ENCODE measurements at regions not wholly inside any gene's neighbourhood (a gene's known extent, or its start where the extent isn't known, plus 50 kb on each side); places are given as distances from the start of the nearest gene placed in this dataset.

DNA sequence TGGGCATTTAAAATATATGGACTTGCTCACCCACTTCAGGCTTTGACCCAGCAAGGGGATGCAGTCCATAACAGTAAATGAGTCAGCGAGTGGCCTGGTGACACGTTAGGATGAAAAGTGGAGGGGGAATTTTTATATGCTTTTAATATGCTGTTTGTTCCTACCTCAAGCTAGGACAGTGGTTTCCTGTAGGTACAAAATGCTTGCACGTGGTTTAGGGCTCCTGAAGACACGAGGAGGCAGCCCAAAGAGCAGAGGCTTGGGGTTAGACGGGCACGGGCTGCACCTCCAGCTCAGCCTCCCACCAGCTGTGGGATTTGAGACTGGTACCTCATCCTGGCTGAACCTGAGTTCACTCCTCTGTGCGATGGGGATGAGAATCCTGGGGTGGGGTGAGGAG lies 306.2 kb upstream of the CXCR4 start:
- Histone ChIP-seq H3K36me3 (ENCODE audit: insufficient read depth, low read length) (no peaks in the 10 kb centered on the region), H2AFZ (ENCODE audit: low read length) (peak overlapping the region; percentile 96), H3K4me3 (ENCODE audit: low read depth, low read length, poor library complexity, severe bottlenecking) (peak overlapping the region; percentile 65), H4K20me1 (ENCODE audit: insufficient read depth, low read length) (no peaks in the 10 kb centered on the region), H3K4me1 (ENCODE audit: insufficient read depth, low read length, poor library complexity, severe bottlenecking) (peaks cover 43% of the 10 kb centered on the region), H3K4me2 (ENCODE audit: low read length) (peak overlapping the region; percentile 83), H3K9me2 (ENCODE audit: insufficient read depth, low read length) (no peaks in the 10 kb centered on the region), H3K79me2 (ENCODE audit: insufficient read depth, low read depth, low read length) (no peaks in the 10 kb centered on the region), H3K9me3 (ENCODE audit: low read length) (no peaks in the 10 kb centered on the region), H3K27ac (ENCODE audit: low read depth, low read length, poor library complexity, severe bottlenecking) (no peak overlapping the region)
- TF ChIP-seq EZH2phosphoT487 (IDR thresholded peaks at IDR 0.05; ENCODE audit: borderline replicate concordance, low read depth, low read length) = no peak
- TF ChIP-seq, protein P1, sequence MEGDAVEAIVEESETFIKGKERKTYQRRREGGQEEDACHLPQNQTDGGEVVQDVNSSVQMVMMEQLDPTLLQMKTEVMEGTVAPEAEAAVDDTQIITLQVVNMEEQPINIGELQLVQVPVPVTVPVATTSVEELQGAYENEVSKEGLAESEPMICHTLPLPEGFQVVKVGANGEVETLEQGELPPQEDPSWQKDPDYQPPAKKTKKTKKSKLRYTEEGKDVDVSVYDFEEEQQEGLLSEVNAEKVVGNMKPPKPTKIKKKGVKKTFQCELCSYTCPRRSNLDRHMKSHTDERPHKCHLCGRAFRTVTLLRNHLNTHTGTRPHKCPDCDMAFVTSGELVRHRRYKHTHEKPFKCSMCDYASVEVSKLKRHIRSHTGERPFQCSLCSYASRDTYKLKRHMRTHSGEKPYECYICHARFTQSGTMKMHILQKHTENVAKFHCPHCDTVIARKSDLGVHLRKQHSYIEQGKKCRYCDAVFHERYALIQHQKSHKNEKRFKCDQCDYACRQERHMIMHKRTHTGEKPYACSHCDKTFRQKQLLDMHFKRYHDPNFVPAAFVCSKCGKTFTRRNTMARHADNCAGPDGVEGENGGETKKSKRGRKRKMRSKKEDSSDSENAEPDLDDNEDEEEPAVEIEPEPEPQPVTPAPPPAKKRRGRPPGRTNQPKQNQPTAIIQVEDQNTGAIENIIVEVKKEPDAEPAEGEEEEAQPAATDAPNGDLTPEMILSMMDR (conservative IDR thresholded peaks at IDR 0.05; ENCODE audit: low read length) = no peak
- POLR2A ChIA-PET = interaction anchor here (0.8 to 2.1 kb wide), 7 partner anchors 10 to 445 kb away, joined by 3 to 7 read pairs (median 5); no protein-coding TSS in a partner anchor
- intact Hi-C loops (cut with micrococcal nuclease; ENCODE audit: unreplicated experiment) = no loop called here
- BruUV-seq (replicated peaks) = no TSS peak
- CTCF ChIA-PET (ENCODE audit: unreplicated experiment) = interaction anchor here (0.6 to 1.2 kb wide), 2 partner anchors 16 to 34 kb away, joined by 3 to 4 read pairs; no protein-coding TSS in a partner anchor
- peak; percentile 14 for DNase-seq (ENCODE audit: low spot score)

DNA sequence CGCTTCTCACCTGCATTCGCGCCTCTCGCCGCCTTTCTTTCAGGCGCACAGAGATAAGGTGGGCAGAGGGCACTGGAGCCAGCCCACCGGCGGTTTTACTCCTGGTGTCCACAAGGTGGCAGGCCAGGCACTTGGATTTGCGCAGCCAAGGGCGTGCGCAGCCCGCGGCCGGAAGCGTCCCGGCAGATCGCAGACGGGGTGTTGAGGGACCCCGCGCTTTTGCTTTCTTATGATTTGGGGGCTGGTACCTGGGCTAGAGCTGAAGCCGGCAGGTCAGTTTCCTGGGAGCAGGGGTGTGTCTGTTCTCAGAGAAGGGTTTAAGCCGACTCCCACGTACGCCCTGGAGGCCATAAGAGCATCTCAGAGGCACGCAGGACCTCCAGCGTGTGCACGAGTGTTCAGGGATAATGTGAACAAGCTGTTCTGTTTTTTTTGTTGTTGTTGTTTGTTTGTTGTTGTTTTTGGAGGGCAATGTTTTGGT lies 305.6 kb upstream of the CXCR4 start:
- intact Hi-C loops (cut with micrococcal nuclease; ENCODE audit: unreplicated experiment) = loop anchor here (1.0 to 2.0 kb wide), 3 partner anchors 26 to 1415 kb away; no protein-coding TSS in a partner anchor
- no peak overlapping the region for H3K27ac ChIP-seq (ENCODE audit: low read depth, low read length, poor library complexity, severe bottlenecking)
- ChIA-PET POLR2A (interaction anchor here (0.6 to 2.1 kb wide), 9 partner anchors 10 to 547 kb away, joined by 3 to 7 read pairs (median 5); partner anchors contain the start of gene MCM6), CTCF (ENCODE audit: unreplicated experiment) (interaction anchor here (0.6 to 1.2 kb wide), 2 partner anchors 16 to 33 kb away, joined by 3 to 4 read pairs; no protein-coding TSS in a partner anchor)
- H3K36me3 ChIP-seq (ENCODE audit: insufficient read depth, low read length) = no peaks in the 10 kb centered on the region
- peak overlapping the region; percentile 83 for H3K4me2 ChIP-seq (ENCODE audit: low read length)
- no peaks in the 10 kb centered on the region for H3K79me2 ChIP-seq (ENCODE audit: insufficient read depth, low read depth, low read length)
- no peaks in the 10 kb centered on the region for H4K20me1 ChIP-seq (ENCODE audit: insufficient read depth, low read length)
- TF ChIP-seq, protein P1 (conservative IDR thresholded peaks at IDR 0.05; ENCODE audit: low read length) = peak; percentile 94
- no peak for TF ChIP-seq EZH2phosphoT487 (IDR thresholded peaks at IDR 0.05; ENCODE audit: borderline replicate concordance, low read depth, low read length)
- peaks cover 43% of the 10 kb centered on the region for H3K4me1 ChIP-seq (ENCODE audit: insufficient read depth, low read length, poor library complexity, severe bottlenecking)
- H2AFZ ChIP-seq (ENCODE audit: low read length) = peak overlapping the region; percentile 96
- no peaks in the 10 kb centered on the region for H3K9me2 ChIP-seq (ENCODE audit: insufficient read depth, low read length)
- peak overlapping the region; percentile 65 for H3K4me3 ChIP-seq (ENCODE audit: low read depth, low read length, poor library complexity, severe bottlenecking)
- H3K9me3 ChIP-seq (ENCODE audit: low read length) = no peaks in the 10 kb centered on the region
- no TSS peak for BruUV-seq (replicated peaks)
- peak; percentile 94 for DNase-seq (ENCODE audit: low spot score)

DNA sequence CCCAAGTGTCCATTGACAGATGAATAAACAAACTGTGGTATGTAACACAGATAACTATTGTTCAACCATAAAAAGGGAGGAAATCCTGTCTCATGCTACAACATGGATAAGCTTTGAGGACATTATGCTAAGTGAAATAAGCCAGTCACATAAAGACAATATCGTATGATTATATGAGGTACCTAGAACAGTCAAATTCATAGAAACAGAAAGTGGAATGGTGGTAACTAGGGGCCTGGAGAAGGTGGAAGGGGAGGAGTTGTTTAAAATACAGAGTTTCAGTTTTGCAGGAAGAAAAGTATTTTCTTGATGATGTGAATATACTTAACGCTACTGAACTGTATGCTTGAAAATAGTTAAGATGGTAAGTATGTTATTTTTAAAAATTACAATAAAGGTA lies 304.6 kb upstream of the CXCR4 start:
- CTCF ChIA-PET (ENCODE audit: unreplicated experiment) = interaction anchor here (1.1 kb wide), 1 partner anchor 38 kb away, joined by 3 read pairs; no protein-coding TSS in a partner anchor
- Histone ChIP-seq H3K4me3 (ENCODE audit: low read depth, low read length, poor library complexity, severe bottlenecking) (no peak overlapping the region), H3K36me3 (ENCODE audit: insufficient read depth, low read length) (no peaks in the 10 kb centered on the region), H3K4me1 (ENCODE audit: insufficient read depth, low read length, poor library complexity, severe bottlenecking) (peaks cover 42% of the 10 kb centered on the region), H4K20me1 (ENCODE audit: insufficient read depth, low read length) (no peaks in the 10 kb centered on the region), H3K79me2 (ENCODE audit: insufficient read depth, low read depth, low read length) (no peaks in the 10 kb centered on the region), H3K9me2 (ENCODE audit: insufficient read depth, low read length) (no peaks in the 10 kb centered on the region), H2AFZ (ENCODE audit: low read length) (peak overlapping the region; percentile 96; the same call in 1 of the 2 replicates), H3K27ac (ENCODE audit: low read depth, low read length, poor library complexity, severe bottlenecking) (no peak overlapping the region), H3K9me3 (ENCODE audit: low read length) (no peaks in the 10 kb centered on the region), H3K4me2 (ENCODE audit: low read length) (peak overlapping the region; percentile 83)
- POLR2A ChIA-PET = interaction anchor here (0.7 to 2.1 kb wide), 5 partner anchors 12 to 359 kb away, joined by 3 to 7 read pairs (median 4); no protein-coding TSS in a partner anchor
- TF ChIP-seq, protein P1 (conservative IDR thresholded peaks at IDR 0.05; ENCODE audit: low read length) = no peak
- no peak for TF ChIP-seq EZH2phosphoT487 (IDR thresholded peaks at IDR 0.05; ENCODE audit: borderline replicate concordance, low read depth, low read length)
- DNase-seq (ENCODE audit: low spot score) = no peak
- intact Hi-C loops (cut with micrococcal nuclease; ENCODE audit: unreplicated experiment) = loop anchor here (2.0 kb wide), 1 partner anchor 1416 kb away; no protein-coding TSS in a partner anchor
- BruUV-seq (replicated peaks) = no TSS peak
